Fibroblast of lung (primary cell): ENCODE measurements at regions not wholly inside any gene's neighbourhood (a gene's known extent, or its start where the extent isn't known, plus 50 kb on each side); places are given as distances from the start of the nearest gene placed in this dataset.

Experiments used
- EZH2 ChIP-seq: IDR thresholded peaks from 2 replicates; pipeline ENCODE4 v1.5.1; 2012; ENCODE audit warnings: low read length, control low read depth, mild to moderate bottlenecking; ENCODE audit errors: missing control alignments
- TF ChIP-seq, protein P1 (sequence below), 2 donors: IDR thresholded peaks in 1 of 2; conservative IDR thresholded peaks in 1 of 2; 1 replicate in 1 of 2; 2 replicates in 1 of 2; pipeline ENCODE4 v1.5.1; 2011 to 2012; ENCODE audit warnings: low read length in 2 of 2, control low read depth in 1 of 2, inconsistent platforms in 1 of 2, low read depth in 1 of 2, mild to moderate bottlenecking in 1 of 2

DNA sequence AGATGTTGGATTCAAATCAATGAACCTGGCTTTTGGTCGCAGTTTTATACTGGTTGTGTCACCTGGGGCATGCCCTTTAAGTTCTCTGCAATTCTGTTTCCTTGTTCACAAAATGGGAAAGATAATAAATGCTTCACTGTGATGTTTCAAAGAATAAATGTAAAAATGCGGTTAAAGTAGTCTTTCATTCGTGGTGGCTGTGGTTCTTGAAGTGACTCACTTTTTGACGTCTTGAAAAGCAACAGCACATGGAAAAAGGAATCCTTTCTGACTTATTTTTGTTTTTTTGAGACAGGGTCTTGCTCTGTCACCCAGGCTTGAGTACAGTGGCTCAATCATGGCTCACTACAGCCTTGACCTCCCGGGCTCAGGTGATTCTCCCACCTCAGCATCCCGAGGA lies 88.4 kb upstream of the SLIT3 start:
- TF ChIP-seq, protein P1, sequence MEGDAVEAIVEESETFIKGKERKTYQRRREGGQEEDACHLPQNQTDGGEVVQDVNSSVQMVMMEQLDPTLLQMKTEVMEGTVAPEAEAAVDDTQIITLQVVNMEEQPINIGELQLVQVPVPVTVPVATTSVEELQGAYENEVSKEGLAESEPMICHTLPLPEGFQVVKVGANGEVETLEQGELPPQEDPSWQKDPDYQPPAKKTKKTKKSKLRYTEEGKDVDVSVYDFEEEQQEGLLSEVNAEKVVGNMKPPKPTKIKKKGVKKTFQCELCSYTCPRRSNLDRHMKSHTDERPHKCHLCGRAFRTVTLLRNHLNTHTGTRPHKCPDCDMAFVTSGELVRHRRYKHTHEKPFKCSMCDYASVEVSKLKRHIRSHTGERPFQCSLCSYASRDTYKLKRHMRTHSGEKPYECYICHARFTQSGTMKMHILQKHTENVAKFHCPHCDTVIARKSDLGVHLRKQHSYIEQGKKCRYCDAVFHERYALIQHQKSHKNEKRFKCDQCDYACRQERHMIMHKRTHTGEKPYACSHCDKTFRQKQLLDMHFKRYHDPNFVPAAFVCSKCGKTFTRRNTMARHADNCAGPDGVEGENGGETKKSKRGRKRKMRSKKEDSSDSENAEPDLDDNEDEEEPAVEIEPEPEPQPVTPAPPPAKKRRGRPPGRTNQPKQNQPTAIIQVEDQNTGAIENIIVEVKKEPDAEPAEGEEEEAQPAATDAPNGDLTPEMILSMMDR (conservative IDR thresholded peaks at IDR 0.05 in 1 of 2, IDR thresholded peaks at IDR 0.05 in 1 of 2; ENCODE audit: low read depth in 1 of 2, low read length in 2 of 2), result no peak
- TF ChIP-seq EZH2, result no peak
